ENCODE measurements at regions not wholly inside any gene's neighbourhood (a gene's known extent, or its start where the extent isn't known, plus 50 kb on each side); places are given as distances from the start of the nearest gene placed in this dataset.

DNA sequence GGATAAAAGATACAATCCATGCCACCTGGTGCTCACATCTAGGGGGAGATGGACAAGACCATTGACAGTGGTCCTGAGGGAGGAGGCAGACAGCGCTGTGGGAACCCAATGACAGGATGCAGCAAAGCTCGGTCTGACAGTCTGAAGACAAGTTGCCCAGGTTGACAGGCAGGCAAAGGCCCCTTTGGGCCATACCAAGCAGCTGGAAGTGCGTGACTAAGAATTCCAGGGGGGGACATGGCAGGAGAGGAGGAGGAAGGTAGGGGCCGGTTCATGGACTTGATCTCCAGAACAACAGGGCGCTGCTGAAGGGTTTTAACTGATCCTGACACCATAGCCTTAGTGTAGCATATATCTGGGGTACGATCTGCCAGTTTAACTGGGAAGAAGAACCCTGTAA lies 83.4 kb downstream of the RPLP1 start:
- Histone ChIP-seq H3K4me2 (ENCODE audit: low read length) (no peak overlapping the region), H3K79me2 (ENCODE audit: insufficient read depth, low read length) (no peaks in the 10 kb centered on the region), H3K36me3 (ENCODE audit: insufficient read depth, low read length) (no peaks in the 10 kb centered on the region), H3K9me2 (ENCODE audit: low read depth, low read length) (no peaks in the 10 kb centered on the region), H3K9ac (ENCODE audit: low read length) (no peak overlapping the region), H3K4me1 (ENCODE audit: insufficient read depth, low read length, severe bottlenecking) (no peaks in the 10 kb centered on the region), H3K9me3 (ENCODE audit: low read length) (no peaks in the 10 kb centered on the region), H4K20me1 (ENCODE audit: insufficient read depth, low read length) (no peaks in the 10 kb centered on the region), H3F3A (ENCODE audit: insufficient read depth, low read length) (no peaks in the 10 kb centered on the region), H3K4me3 (ENCODE audit: low read depth, low read length, poor library complexity, severe bottlenecking) (no peak overlapping the region), H3K27me3 (ENCODE audit: insufficient read depth, low read length) (0 out of 2 replicates have a peak, but pooled peaks cover 1% of the 10 kb centered on the region), H3K27ac (ENCODE audit: low read depth, low read length, poor library complexity, severe bottlenecking) (no peak overlapping the region), H2AFZ (ENCODE audit: low read length) (no peak overlapping the region)
- TF ChIP-seq, protein P1, sequence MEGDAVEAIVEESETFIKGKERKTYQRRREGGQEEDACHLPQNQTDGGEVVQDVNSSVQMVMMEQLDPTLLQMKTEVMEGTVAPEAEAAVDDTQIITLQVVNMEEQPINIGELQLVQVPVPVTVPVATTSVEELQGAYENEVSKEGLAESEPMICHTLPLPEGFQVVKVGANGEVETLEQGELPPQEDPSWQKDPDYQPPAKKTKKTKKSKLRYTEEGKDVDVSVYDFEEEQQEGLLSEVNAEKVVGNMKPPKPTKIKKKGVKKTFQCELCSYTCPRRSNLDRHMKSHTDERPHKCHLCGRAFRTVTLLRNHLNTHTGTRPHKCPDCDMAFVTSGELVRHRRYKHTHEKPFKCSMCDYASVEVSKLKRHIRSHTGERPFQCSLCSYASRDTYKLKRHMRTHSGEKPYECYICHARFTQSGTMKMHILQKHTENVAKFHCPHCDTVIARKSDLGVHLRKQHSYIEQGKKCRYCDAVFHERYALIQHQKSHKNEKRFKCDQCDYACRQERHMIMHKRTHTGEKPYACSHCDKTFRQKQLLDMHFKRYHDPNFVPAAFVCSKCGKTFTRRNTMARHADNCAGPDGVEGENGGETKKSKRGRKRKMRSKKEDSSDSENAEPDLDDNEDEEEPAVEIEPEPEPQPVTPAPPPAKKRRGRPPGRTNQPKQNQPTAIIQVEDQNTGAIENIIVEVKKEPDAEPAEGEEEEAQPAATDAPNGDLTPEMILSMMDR (IDR thresholded peaks at IDR 0.05; ENCODE audit: low read length) = no peak
- TF ChIP-seq EZH2 (IDR thresholded peaks at IDR 0.05; ENCODE audit: borderline replicate concordance, low read length) = no peak

GRCh38 chr15:69536726-69537512 lies 84.3 kb downstream of the RPLP1 start:
- Histone ChIP-seq H3K79me2 (ENCODE audit: insufficient read depth, low read length) (no peaks in the 10 kb centered on the region), H3K27ac (ENCODE audit: low read depth, low read length, poor library complexity, severe bottlenecking) (no peak overlapping the region), H3F3A (ENCODE audit: insufficient read depth, low read length) (no peaks in the 10 kb centered on the region), H3K4me2 (ENCODE audit: low read length) (no peak overlapping the region), H2AFZ (ENCODE audit: low read length) (no peak overlapping the region), H3K27me3 (ENCODE audit: insufficient read depth, low read length) (no peaks in the 10 kb centered on the region), H3K9me3 (ENCODE audit: low read length) (no peaks in the 10 kb centered on the region), H3K36me3 (ENCODE audit: insufficient read depth, low read length) (no peaks in the 10 kb centered on the region), H4K20me1 (ENCODE audit: insufficient read depth, low read length) (no peaks in the 10 kb centered on the region), H3K9me2 (ENCODE audit: low read depth, low read length) (no peaks in the 10 kb centered on the region), H3K4me1 (ENCODE audit: insufficient read depth, low read length, severe bottlenecking) (no peaks in the 10 kb centered on the region), H3K4me3 (ENCODE audit: low read depth, low read length, poor library complexity, severe bottlenecking) (no peak overlapping the region), H3K9ac (ENCODE audit: low read length) (no peak overlapping the region)
- no peak for TF ChIP-seq EZH2 (IDR thresholded peaks at IDR 0.05; ENCODE audit: borderline replicate concordance, low read length)
- TF ChIP-seq, protein P1 (IDR thresholded peaks at IDR 0.05; ENCODE audit: low read length) = no peak

- no peaks in the 10 kb centered on the region for H3K9me3 ChIP-seq (ENCODE audit: low read length)
- H3F3A ChIP-seq (ENCODE audit: insufficient read depth, low read length) = no peaks in the 10 kb centered on the region
- no peak overlapping the region for H3K4me2 ChIP-seq (ENCODE audit: low read length)
- no peaks in the 10 kb centered on the region for H3K4me1 ChIP-seq (ENCODE audit: insufficient read depth, low read length, severe bottlenecking)
- no peaks in the 10 kb centered on the region for H3K9me2 ChIP-seq (ENCODE audit: low read depth, low read length)
- no peaks in the 10 kb centered on the region for H4K20me1 ChIP-seq (ENCODE audit: insufficient read depth, low read length)
- TF ChIP-seq, protein P1 (IDR thresholded peaks at IDR 0.05; ENCODE audit: low read length) = no peak
- TF ChIP-seq EZH2 (IDR thresholded peaks at IDR 0.05; ENCODE audit: borderline replicate concordance, low read length) = no peak
- no peaks in the 10 kb centered on the region for H3K36me3 ChIP-seq (ENCODE audit: insufficient read depth, low read length)
- H3K4me3 ChIP-seq (ENCODE audit: low read depth, low read length, poor library complexity, severe bottlenecking) = no peak overlapping the region
- H3K27me3 ChIP-seq (ENCODE audit: insufficient read depth, low read length) = no peaks in the 10 kb centered on the region
- no peak overlapping the region for H3K9ac ChIP-seq (ENCODE audit: low read length)
- H3K79me2 ChIP-seq (ENCODE audit: insufficient read depth, low read length) = no peaks in the 10 kb centered on the region
- no peak overlapping the region for H2AFZ ChIP-seq (ENCODE audit: low read length)
- H3K27ac ChIP-seq (ENCODE audit: low read depth, low read length, poor library complexity, severe bottlenecking) = no peak overlapping the region
Measured at GRCh38 chr15:69537901-69538300, 85.3 kb downstream of the RPLP1 start.
